T-helper 1 cell (primary cell): ENCODE measurements at regions not wholly inside any gene's neighbourhood (a gene's known extent, or its start where the extent isn't known, plus 50 kb on each side); places are given as distances from the start of the nearest gene placed in this dataset.

Source experiments
- DNase-seq, 5 donors: peaks; one replicate each; pipeline ENCODE4 v3.0.0-alpha.2; 2012 to 2020

DNA sequence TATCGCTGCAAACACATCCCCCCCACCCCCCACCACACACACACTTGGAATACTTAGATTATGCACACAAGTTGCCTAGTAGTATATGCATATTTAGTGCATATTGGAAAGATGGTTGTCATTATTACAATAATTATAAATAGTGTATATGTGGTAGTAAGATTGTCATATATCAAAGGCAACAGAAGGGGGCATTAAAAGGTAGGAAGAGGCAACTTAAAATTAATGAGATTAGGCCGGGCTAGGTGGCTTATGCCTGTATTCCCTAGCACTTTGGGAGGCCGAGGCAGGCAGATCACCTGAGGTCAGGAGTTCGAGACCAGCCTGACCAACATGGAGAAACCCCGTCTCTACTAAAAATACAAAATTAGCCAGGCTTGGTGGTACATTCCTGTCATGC, 52.1 kb downstream of the GSC start:
- DNase-seq, result no peak

GRCh38 chr14:94716976-94717375, 52.9 kb downstream of the GSC start:
- DNase-seq, result no peak

DNA sequence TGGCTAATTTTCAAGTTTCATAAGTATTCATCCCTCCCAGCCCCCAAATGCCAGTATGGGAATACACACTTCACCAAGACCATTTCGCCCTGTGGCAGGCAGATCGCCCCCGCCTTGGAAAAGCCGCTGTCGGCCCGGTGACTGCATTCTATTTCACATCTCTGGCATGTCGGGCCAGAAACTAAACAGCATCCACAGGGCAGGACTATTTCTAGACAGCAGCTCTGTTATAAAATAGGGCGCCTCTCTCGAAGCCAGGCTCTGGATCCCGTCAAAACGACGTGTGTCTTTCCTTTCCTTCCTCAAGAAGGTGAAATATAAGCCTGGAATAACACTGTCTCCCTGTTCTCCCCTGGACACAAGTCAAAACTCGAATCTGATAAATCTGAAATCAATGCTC, 56.8 kb downstream of the GSC start:
- no peak for DNase-seq

DNA sequence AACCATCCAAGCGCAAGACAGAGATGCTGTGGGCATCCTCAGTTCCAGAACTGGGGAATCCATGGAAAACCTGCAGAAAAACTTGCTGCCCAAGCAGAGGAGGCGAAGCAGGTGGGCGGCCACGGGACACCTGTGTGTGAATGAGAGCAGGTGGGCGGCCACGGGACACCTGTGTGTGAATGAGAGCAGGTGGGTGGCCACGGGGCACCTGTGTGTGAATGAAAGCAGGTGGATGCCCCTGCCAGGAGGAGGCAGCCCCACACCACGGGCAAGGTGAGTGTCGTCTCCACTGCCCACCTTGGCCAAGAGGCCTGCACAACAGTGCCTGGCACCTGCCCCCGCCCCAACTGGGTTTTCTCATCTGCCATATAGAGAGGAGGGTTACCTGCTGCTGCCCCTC, 59.2 kb downstream of the GSC start:
- DNase-seq, result no peak

DNA sequence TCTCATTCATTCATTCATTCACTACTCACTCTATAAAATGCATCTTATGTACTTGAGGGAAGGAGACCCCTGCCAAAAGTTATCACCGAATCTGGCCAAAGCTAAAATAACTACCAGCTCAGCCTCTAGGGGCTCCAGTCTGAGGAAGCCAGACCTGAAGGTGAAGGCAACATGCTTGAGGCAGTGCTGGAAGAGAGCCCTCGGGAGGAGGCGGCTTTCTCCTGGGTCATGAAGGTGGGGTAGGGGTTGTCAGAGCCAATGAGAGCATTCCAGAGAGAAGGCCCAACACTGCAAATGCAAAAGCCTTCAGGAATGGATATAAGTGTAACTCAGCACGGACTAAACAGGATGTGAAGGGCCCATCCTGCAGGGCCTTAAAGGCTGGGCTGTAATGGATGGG, 62.4 kb downstream of the GSC start:
- DNase-seq, result no peak

DNA sequence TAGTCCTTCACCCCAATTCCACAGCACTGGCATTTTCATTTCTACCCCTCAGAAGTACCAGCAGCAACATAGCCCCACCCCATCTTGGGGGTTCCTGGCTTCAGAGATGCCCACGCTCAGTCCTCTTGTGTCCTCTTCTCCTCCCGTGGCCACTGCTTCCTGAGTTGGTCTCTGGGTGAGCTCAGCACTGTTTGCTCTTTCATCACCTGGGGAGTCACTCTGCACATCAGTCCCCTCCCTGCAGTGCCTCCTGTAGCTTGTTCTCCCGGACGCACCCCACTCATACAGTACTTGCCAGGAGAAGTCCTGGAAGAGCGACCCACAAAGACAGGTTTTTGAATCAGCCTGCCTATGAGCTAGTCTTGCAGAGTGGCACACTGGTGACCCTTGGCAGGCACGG, 63.8 kb downstream of the GSC start:
- no peak for DNase-seq

- DNase-seq, result no peak
Measured at GRCh38 chr14:94702629-94703028, 67.3 kb downstream of the GSC start.

DNA sequence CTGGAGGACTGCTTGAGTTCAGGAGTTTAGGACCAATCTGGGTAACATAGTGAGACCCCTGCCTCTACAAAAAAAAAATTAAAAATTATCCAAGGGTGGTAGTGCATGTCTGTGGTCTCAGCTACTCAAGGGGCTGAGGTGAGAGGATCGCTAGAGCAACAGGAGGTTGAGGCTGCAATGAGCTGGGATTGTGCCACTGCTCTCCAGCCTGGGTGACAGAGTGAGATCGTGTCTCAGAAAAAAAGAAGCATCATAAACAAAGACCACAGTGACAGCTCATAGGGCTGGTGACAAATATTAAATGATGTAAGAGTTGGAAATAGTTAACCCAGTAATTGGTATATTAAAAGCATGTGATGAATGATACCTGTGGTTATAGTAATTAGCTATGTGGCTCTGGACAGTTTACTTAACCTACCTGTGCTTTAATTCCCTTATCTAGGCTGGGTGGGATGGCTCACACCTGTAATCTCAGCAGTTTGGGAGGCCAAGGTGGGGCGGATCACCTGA, 68.0 kb downstream of the GSC start:
- DNase-seq, result no peak

DNA sequence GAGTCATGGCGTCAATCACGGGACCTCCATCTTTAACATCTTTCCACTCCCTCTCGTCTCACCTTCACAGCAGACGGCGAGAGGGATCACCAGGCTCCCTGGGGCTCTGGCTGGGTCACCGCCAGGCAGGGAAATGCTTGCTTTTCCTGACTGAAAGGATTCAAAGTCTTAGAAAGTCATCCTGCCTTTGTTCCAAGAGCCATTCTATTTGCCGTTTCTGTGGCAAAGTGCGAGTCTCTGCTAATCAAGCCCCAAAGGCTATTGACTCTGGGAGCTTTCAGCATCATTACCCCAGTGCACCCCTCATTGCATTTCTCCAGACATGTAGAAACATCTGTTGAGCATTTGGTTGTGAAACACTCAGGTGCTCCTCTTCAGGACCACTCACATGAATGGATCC, 69.6 kb downstream of the GSC start:
- no peak for DNase-seq

GRCh38 chr14:94699831-94700230, 70.1 kb downstream of the GSC start:
- DNase-seq, result no peak

- DNase-seq, result no peak
Measured at GRCh38 chr14:94697773-94698556, 71.9 kb downstream of the GSC start.

DNA sequence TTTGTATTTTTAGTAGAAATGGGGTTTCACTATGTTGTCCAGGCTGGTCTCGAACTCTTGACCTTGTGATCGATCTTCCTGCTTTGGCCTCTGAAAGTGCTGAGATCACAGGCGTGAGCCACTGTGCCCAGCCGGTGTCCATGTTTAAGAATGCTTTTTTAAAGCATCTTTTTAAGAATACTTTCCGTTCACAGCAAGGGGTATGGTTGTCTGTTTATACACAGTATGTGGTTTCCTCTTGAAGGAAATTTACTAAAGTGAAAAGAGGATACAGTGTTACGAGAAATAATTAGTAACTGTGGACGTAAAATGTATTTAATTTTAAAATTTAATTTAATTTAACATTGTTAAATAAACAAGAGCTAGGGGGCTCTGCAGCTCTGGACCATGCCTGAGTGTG, 73.4 kb downstream of the GSC start:
- DNase-seq, result no peak

GRCh38 chr14:94695231-94695630, 74.7 kb downstream of the GSC start:
- DNase-seq, result no peak

- DNase-seq, result no peak
Measured at GRCh38 chr14:94691660-94692034, 78.3 kb downstream of the GSC start.

DNA sequence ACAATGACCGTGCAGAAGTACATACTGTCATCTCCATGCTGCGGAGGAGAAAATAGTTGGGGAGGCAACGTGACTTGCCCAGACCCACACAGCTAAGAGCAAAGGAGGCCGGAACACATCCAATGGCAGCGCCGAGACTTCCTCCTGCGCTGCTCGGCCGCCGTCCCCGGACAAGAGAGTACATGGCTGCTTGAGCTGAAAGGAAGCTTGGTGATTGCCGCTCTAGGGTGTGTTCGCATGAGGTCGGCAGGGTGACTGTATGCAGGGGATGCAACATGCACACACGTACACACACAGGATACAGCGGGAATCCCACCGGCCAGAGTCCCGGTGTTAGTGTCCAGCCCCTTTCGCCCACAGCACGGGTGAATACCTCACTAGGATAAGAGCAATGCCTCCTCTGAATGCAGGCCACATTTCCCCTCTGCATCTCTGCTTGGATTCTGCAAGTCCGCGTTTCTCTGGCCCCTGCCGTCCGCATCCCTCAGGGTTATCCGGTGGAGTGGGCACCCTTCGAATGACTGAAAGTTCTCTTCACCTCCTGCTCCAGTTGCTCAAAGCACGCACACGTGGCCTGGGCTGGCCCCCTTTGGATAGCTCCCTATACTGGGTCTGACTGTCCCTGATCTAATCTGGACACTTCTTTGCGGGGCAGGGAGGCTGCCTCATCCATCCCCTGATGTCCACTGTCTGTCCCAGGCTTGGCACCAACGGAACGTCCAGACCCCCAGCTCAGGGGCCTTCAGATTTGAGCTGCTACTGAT, 78.8 kb downstream of the GSC start:
- DNase-seq, result no peak

DNA sequence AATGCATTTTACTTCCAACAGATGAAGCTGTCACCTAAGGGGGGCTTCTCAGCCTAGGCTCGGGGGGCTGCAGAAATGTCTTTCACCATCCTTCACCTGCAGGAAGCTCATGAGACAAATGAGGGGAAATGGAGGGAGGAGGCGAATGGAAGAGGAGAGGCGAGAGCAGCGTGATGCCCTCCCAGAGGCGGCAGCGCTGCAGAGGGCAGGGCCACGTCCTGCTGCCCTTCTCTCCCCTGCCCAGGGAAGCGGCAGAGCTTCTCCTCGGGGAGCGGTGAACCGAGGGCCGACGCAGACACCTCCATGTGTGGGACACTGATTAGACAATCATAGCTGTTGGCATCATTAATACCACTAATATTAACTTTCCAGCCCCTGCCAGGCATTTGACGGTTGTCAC, 78.3 kb downstream of the SERPINA3 start:
- no peak for DNase-seq

DNA sequence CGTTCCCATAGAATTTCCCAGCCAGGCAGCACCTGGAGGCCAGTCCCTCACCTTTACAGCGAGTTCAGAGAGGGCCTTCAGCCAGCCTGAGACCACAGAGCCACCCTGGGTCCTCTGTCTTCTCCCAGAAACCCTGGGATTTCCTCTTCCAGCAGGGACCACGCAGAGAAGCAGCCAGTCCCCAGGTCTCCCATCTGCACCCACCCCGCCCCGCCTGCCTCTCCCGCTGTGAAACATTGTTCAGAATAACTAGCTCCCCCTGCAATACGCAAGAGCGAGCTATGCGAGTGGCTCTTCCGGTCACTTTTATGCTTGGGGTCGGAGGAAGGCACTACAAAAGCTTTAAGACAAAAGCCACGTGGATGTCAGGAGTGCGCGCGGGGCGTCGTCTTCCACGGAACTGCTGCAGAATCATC, 77.8 kb downstream of the SERPINA3 start:
- no peak for DNase-seq

- peak in 3 of 5 donors; percentile 11 to 15 (median 15) for DNase-seq
Measured at GRCh38 chr14:94689218-94689984, 77.2 kb downstream of the SERPINA3 start.

GRCh38 chr14:94686511-94687160, 74.4 kb downstream of the SERPINA3 start:
- no peak for DNase-seq

DNA sequence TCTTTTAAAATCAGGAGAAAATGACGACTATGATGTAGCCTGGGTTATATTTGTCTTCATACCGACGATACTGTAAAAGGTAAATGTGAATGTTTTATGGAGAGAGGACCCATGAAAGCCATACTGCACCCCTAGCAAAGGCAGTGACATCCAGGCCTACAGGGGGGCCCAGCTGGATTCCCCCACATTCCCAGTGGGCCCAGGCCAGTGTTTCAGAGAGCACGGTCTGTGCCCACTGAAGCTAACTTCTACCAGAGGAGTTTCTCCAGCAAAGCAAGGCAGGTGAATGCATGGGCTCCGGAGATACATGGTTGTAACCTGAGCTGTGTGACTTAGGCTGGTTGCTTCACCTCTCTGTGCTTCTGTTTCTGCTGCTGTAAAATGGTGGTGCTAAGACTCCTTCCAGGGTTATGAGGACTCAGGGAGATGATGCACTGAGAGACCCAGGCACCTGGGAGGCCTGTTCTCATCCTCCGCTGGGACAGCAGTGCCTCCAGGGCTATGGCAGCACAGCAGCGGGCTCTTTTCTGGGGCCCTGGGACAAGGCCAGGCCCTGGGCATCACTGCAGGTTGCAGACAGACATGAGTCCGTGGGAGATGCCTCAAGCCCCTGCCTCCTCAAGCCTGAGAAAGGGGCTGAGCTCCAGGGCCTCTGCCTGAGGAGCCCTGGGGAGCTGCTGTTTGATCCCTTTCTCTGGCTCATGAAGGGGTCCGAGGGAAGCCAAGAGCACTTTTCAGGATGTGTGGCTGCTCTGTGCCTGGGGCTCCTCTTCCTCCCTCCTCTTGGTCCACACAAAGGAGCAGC, 73.7 kb downstream of the SERPINA3 start:
- DNase-seq, result no peak

DNA sequence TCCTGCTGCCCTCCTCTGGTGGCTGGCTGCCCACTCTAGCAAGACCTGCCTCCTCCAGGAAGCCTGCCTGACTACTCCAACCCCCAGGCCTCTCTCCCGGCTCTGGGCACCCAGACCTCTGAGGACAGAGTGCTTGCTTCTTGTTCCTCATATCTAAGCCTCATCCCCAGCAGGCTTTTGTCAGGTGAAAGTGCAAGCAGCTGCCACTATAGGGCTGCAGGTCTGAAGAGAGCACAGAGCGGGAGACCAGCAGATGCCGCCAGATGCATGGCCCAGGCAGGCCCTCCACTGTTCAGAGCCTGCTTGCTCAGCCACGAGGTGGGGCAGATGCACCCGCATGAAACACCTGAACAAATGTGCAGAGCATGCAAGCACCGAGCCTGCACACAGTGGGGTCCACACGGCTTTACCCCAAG, 73.0 kb downstream of the SERPINA3 start:
- no peak for DNase-seq

DNA sequence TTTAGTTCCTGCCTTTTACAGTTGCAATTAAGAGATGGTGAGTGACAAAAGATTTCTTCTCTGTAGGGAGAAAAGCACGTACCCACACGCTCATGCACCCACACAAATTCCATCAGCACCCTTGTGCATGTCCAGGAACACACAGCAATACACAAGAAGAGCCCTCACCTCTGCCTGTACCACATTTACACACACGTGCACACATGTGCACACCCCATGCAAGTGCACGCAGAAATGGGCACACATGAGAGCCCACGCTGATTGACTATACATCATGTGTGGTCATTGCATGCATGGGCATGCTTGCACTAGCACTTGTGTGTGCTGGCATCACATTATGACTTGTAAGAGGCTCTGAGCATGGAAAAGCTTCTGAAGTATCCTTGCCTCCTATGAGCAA, 70.5 kb downstream of the SERPINA3 start:
- DNase-seq, result no peak
